Spinal cord (tissue), 9 donors: ENCODE measurements at regions not wholly inside any gene's neighbourhood (a gene's known extent, or its start where the extent isn't known, plus 50 kb on each side); places are given as distances from the start of the nearest gene placed in this dataset.

Source experiments
- DNase-seq, 6 donors: peaks; one replicate each; pipeline versions ENCODE4 v3.0.0 to v3.0.0-alpha.2; 2013 to 2015; ENCODE audit warnings: low spot score in 6 of 6, low read depth in 4 of 6
- H3K27ac ChIP-seq: one replicate; pipeline ENCODE4 v1.5.1; 2013; ENCODE audit warnings: low read depth, low read length, control low read depth
- H3K27me3 ChIP-seq: one replicate; pipeline ENCODE4 v1.6.1; 2013; ENCODE audit warnings: low read length; ENCODE audit not compliant: control insufficient read depth, insufficient read depth
- H3K36me3 ChIP-seq: one replicate; pipeline ENCODE4 v1.6.1; 2013; ENCODE audit warnings: low read length; ENCODE audit not compliant: control insufficient read depth, insufficient read depth
- H3K4me1 ChIP-seq: one replicate; pipeline ENCODE4 v1.6.1; 2013; ENCODE audit warnings: low read length; ENCODE audit not compliant: control insufficient read depth, insufficient read depth
- H3K4me3 ChIP-seq: one replicate; pipeline ENCODE4 v1.5.1; 2013; ENCODE audit warnings: low read depth, low read length, control low read depth
- H3K9me3 ChIP-seq: one replicate; pipeline ENCODE4 v1.6.1; 2013; ENCODE audit warnings: low read length; ENCODE audit not compliant: control insufficient read depth, insufficient read depth
- WGBS: methylation state at CpG from one replicate; pipeline ENCODE4 v1.1.5; 2013; ENCODE audit warnings: missing lambda C conversion rate; ENCODE audit not compliant: insufficient coverage; 5-methylcytosine and 5-hydroxymethylcytosine counted together
- donor health status: healthy.

GRCh38 chr11:44494785-44495184, 70.7 kb upstream of the CD82 start:
- Histone ChIP-seq H3K27me3 (no peaks in the 10 kb centered on the region), H3K27ac (no peak overlapping the region), H3K4me1 (no peaks in the 10 kb centered on the region), H3K9me3 (no peaks in the 10 kb centered on the region), H3K36me3 (no peaks in the 10 kb centered on the region), H3K4me3 (no peak overlapping the region)
- 50% methylated on average over 2 of the region's 2 CpGs for WGBS
- DNase-seq: no peak

- Histone ChIP-seq H3K4me1 (no peaks in the 10 kb centered on the region), H3K36me3 (no peaks in the 10 kb centered on the region), H3K9me3 (no peaks in the 10 kb centered on the region), H3K4me3 (no peak overlapping the region), H3K27me3 (no peaks in the 10 kb centered on the region), H3K27ac (no peak overlapping the region)
- 72% methylated on average over 3 of the region's 3 CpGs for WGBS
- no peak for DNase-seq
Measured at GRCh38 chr11:44496391-44496790, 69.1 kb upstream of the CD82 start.

- H3K27me3 ChIP-seq: no peaks in the 10 kb centered on the region
- no peak for DNase-seq
- H3K4me1 ChIP-seq: no peaks in the 10 kb centered on the region
- H3K9me3 ChIP-seq: no peaks in the 10 kb centered on the region
- no peaks in the 10 kb centered on the region for H3K36me3 ChIP-seq
- no peak overlapping the region for H3K27ac ChIP-seq
- H3K4me3 ChIP-seq: no peak overlapping the region
- WGBS: 85% methylated on average over 4 of the region's 4 CpGs
Measured at GRCh38 chr11:44498089-44498871, 67.2 kb upstream of the CD82 start.

- no peaks in the 10 kb centered on the region for H3K4me1 ChIP-seq
- 90% methylated on average over 4 of the region's 6 CpGs for WGBS
Measured at GRCh38 chr11:44502506-44502905, 63.0 kb upstream of the CD82 start.

DNA sequence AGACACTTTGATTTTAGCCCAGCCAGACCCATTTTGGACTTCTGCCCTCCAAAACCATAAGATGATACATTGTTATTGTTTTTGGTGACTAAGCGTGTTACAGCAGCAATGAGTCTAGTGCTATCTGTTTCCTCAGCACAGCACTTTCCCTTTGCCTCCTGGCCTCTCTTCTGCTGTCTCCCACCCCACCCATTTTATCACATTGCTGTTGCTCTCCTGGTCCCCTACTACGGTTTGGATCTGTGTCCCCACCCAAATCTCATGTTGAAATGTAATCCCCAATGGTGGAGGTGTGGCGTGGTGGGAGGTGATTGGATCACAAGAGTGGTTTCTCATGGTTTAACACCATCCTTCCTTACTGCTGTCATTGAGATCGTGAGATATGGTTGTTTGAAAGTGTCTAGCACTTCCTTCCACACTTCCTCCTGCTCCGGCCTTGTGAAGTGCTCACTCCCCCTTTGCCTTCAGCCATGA, 59.8 kb upstream of the CD82 start:
- Histone ChIP-seq H3K27ac (no peak overlapping the region), H3K4me3 (no peak overlapping the region), H3K27me3 (no peaks in the 10 kb centered on the region), H3K9me3 (no peaks in the 10 kb centered on the region), H3K4me1 (no peaks in the 10 kb centered on the region), H3K36me3 (no peaks in the 10 kb centered on the region)
- DNase-seq: no peak
- 100% methylated on average over 1 of the region's 5 CpGs for WGBS

More at GRCh38 chr11:44502506-44502905, 63.0 kb upstream of the CD82 start:
- Histone ChIP-seq H3K4me3 (no peak overlapping the region), H3K36me3 (no peaks in the 10 kb centered on the region), H3K27me3 (no peaks in the 10 kb centered on the region), H3K27ac (no peak overlapping the region), H3K9me3 (no peaks in the 10 kb centered on the region)
- DNase-seq: no peak

DNA sequence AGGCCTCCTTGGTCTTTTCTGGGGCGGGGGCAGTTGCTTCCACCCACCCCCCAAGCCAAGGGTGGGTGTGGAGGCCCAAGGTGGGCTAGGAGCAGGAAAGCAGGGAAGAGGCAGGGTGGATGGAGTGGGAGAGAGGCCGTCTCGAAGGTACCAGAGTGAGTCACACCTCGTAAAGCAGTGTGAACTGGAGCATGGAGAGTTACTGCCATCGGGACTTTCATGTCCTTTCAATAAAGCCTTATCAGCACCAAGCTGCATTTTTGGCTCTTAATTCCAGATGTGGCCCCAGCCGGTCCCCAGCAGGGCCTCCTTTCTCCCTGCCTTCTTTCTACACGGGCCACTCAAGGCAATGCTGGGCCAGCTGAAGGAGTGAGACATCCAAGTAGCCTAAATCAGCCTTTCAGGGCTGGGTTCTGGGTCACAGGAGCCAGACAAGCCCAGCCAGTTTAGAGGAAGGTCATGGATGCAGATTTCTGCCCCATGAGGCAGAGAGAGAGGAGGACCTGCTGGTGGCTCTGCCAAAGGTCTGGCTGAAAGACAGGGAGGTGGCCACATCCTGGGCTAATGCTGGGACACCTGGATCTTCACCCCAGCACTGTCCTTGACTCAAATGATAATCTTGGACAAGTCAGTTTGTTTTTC, 59.0 kb upstream of the CD82 start:
- 57% methylated on average over 4 of the region's 7 CpGs for WGBS
- no peak overlapping the region for H3K27ac ChIP-seq

GRCh38 chr11:44507491-44507890, 58.0 kb upstream of the CD82 start:
- no peaks in the 10 kb centered on the region for H3K9me3 ChIP-seq
- DNase-seq: no peak
- no peaks in the 10 kb centered on the region for H3K36me3 ChIP-seq
- WGBS: 100% methylated on average over 1 of the region's 3 CpGs
- no peaks in the 10 kb centered on the region for H3K4me1 ChIP-seq
- H3K4me3 ChIP-seq: no peak overlapping the region
- no peaks in the 10 kb centered on the region for H3K27me3 ChIP-seq
- no peak overlapping the region for H3K27ac ChIP-seq

More for the DNA sequence above, 59.0 kb upstream of the CD82 start:
- no peaks in the 10 kb centered on the region for H3K9me3 ChIP-seq
- DNase-seq: no peak
- no peaks in the 10 kb centered on the region for H3K27me3 ChIP-seq
- no peaks in the 10 kb centered on the region for H3K36me3 ChIP-seq
- no peak overlapping the region for H3K4me3 ChIP-seq
- no peaks in the 10 kb centered on the region for H3K4me1 ChIP-seq

DNA sequence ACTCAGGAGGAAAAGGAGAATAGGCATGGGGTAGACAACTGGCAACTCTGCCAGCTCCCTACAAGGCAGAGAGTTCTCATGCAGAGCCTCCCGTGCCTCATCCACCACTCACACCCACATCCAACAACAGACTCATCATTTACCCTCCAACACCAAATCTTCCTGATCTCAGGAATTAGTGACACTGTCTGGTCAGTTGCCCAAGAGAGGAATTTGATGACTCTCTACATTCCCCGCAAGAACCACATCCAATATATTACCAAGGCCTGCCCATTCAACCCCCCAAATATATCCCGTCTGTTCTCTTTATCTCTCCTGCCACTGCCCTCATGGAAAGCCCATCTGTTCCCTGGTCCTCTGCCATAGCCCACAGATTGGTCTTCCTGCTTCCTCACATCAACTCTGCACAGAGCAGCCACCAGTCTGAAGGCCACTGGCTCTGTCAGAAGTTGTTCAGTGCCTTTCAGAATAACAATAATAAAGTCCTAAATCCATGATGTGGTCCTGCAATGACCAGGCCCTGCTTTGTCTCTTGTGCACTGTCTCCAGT, 57.5 kb upstream of the CD82 start:
- H3K4me1 ChIP-seq: peaks cover 2% of the 10 kb centered on the region
- 86% methylated on average over 3 of the region's 3 CpGs for WGBS
- H3K9me3 ChIP-seq: no peaks in the 10 kb centered on the region
- no peak for DNase-seq
- H3K27me3 ChIP-seq: no peaks in the 10 kb centered on the region
- H3K36me3 ChIP-seq: no peaks in the 10 kb centered on the region
- no peak overlapping the region for H3K27ac ChIP-seq
- no peak overlapping the region for H3K4me3 ChIP-seq

- Histone ChIP-seq H3K27ac (no peak overlapping the region), H3K4me1 (peaks cover 2% of the 10 kb centered on the region), H3K27me3 (no peaks in the 10 kb centered on the region), H3K36me3 (no peaks in the 10 kb centered on the region), H3K4me3 (no peak overlapping the region), H3K9me3 (no peaks in the 10 kb centered on the region)
- 0% methylated on average over 1 of the region's 5 CpGs for WGBS
- DNase-seq: no peak
Measured at GRCh38 chr11:44509296-44509695, 56.2 kb upstream of the CD82 start.
